GM10266 (cell line): ENCODE measurements at regions not wholly inside any gene's neighbourhood (a gene's known extent, or its start where the extent isn't known, plus 50 kb on each side); places are given as distances from the start of the nearest gene placed in this dataset.
A peak's percentile ranks its signal among the peaks of the same experiment; 100 is the strongest.

Experiments used
- DNase-seq: peaks from one replicate; pipeline ENCODE4 v3.0.0; 2012; ENCODE audit errors: extremely low spot score
- CTCF ChIP-seq: IDR thresholded peaks from 2 replicates; pipeline ENCODE4 v1.5.1; 2012; ENCODE audit warnings: mild to moderate bottlenecking, low read depth; ENCODE audit not compliant: control insufficient read depth, insufficient read depth; ENCODE audit errors: missing control alignments

DNA sequence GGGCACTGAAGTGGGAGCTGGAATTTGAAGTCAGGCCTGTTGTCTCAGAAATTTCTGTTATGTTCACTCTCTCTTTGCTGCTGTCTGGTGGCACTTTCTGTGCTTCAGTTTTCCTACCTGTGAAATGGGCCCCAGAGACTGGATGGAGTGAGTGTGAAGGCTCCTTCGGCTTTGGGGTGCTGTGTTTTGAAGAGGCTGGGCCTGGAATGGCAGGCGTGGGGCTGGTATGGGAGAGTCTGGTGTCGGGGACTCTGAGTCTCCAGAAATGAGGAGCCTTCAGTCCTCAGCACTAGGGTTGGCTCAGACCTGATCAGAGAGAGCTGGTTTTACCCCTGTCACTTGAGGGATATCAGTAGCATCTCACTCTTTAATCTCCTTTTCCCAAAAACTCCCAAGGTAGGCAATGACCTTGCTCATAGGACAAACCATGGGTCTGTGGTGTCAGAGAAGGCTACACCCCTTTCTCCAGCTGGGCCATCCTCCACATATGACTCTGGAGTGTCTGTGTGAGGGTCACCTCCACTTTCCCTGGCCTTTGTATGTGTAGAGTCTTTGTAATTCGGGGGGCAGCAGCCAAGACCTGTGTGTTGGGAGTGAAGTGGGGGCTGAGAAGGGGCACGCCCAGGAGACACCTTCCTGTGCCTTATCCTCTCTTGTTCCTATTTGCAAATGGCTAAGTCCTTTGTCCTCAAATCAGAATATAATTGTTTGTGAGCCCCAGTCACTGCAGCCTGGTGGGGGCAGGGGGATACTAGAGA is 279.9 kb downstream of the PTPRU start:
- no peak for DNase-seq
- no peak for TF ChIP-seq CTCF

DNA sequence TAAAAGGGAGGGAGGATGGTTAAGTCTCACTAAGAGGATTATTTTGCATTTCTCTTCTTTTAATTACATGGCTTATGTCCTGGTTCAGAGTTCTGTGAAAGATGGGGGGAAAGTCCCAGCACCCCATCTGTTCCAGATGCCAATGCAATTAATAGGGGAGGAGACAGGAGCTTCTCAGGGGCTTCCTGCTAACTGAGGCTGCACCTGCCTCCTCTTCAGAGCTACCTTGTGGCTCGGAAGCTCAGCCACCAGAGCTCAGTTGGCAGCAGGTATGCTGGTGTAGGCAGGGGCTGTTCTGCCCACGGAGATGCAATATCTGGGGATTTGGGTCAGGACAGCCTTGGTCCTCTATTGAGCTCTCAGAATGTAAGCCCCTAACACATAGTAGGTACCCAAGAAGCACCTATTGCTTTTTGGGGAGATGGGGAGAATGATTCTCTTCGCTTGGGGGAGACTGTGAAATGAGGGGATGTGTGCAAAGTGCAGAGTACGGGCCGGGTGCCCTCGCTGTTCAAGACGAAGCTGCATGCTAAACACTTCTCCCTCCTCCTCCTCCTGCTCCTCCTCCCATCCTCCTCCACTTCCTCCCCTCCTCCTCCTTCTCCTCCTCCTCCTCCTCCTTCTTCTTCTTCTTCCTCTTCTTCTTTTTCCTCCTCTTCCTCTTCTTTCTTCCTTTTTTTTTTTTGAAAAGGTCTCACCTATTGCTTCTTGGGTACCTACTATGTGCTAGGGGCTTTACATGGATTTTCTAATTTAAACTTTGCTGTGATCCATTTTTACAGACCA is 279.0 kb downstream of the PTPRU start:
- no peak for DNase-seq
- TF ChIP-seq CTCF: no peak

DNA sequence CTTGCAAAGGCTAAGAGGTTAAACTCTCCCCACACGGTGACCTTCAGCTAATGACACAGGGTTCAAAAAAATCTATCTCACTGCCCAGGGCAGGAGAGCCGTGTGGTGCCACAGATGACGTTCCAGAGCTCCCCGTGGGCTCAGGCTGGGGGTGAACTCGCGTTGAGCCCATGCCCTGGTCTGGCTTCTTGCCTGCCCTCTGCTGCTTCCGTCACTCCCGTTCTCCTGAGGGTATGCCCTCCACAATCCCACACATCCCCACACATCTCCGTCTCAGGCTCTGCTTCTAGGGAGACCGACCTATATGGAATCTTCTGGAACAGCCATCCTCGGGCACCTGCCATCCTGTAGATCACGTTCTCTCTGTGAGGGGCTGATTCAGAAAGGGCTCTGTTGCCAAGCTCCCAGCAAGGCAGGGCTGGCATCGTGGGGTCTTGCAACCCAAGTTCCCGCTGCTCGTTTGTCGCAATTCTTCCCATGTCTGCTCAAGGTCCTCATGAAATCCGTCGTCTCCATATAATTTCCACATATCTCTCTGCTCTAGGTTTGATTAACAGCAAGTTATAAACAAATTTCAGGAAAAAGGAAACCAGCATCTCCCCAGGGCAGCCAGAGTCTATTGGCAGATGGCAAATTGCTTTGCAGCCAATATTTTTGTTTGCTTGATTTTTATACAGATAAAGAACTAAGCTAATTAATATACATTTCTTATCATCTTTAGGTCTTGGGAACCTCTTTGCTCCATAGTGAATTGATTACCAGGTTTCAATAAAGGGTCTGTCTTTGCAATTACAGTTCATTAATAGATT is 278.2 kb downstream of the PTPRU start:
- no peak for DNase-seq
- TF ChIP-seq CTCF: no peak

- TF ChIP-seq CTCF: peak; percentile 21
- peak; percentile 37 for DNase-seq
Observed at GRCh38 chr1:29513357-29513756, 277.0 kb downstream of the PTPRU start.

DNA sequence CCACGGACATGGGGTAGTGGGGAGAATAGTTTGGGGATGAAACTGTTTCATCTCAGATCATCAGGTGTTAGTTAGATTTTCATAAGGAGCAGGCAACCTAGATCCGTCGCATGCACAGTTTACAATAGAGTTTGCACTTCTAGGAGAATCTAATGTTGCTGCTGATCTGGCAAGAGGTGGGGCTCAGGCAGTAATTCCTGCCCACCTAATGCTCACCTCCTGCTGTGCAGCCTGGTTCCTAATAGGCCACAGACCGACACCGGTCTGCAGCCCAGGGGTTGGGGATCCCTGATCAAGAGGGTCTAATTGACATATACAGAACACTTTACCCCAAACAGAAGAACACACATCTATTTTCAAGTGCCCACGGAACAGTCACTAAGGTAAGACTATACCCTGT is 275.1 kb downstream of the PTPRU start:
- no peak for DNase-seq
- no peak for TF ChIP-seq CTCF

- no peak for TF ChIP-seq CTCF
- DNase-seq: no peak
Observed at GRCh38 chr1:29508458-29509107, 272.3 kb downstream of the PTPRU start.
